ENCODE measurements at regions not wholly inside any gene's neighbourhood (a gene's known extent, or its start where the extent isn't known, plus 50 kb on each side); places are given as distances from the start of the nearest gene placed in this dataset.

GRCh38 chr2:19732255-19732654 lies 169.5 kb downstream of the TTC32 start:
- 56% methylated on average over 2 of the region's 2 CpGs for WGBS (ENCODE audit: insufficient coverage, insufficient replicate concordance, low lambda C conversion rate, missing lambda C conversion rate)
- H3K79me2 ChIP-seq (ENCODE audit: control insufficient read depth, insufficient read depth, low read length): no peaks in the 10 kb centered on the region
- no peak overlapping the region for H2AFZ ChIP-seq (ENCODE audit: control insufficient read depth, low read depth, low read length)
- no peak overlapping the region for H3K4me3 ChIP-seq
- no peaks in the 10 kb centered on the region for H3K9me3 ChIP-seq (replicated peaks; ENCODE audit: control insufficient read depth, insufficient read depth, low read length)
- POLR2A ChIA-PET: interaction anchor here (0.6 kb wide), 1 partner anchor 194 kb away, joined by 5 read pairs; no protein-coding TSS in a partner anchor
- in situ Hi-C loops (cut with MboI): no loop called here
- H3K4me1 ChIP-seq (ENCODE audit: control insufficient read depth, insufficient read depth, low read length): no peaks in the 10 kb centered on the region
- BruUV-seq (replicated peaks): no TSS peak
- CTCF ChIA-PET: no interaction called here
- intact Hi-C loops (cut with micrococcal nuclease; ENCODE audit: unreplicated experiment): no loop called here
- ATAC-seq (no peak), DNase-seq (ENCODE audit: low read depth, low spot score) (no peak), FAIRE-seq (no peak)
- H3K36me3 ChIP-seq (ENCODE audit: control insufficient read depth in 2 of 2, insufficient read depth in 2 of 2, low read length in 1 of 2): no peaks in the 10 kb centered on the region
- TF ChIP-seq SMAD5 (IDR thresholded peaks at IDR 0.05; ENCODE audit: low read depth): no peak
- TF ChIP-seq PML (IDR thresholded peaks at IDR 0.05; ENCODE audit: low read length): no peak
- no peak for TF ChIP-seq REST (IDR thresholded peaks at IDR 0.05; ENCODE audit: low read depth, low read length)
- RAD21 ChIA-PET (ENCODE audit: unreplicated experiment): no interaction called here
- H3K27me3 ChIP-seq (replicated peaks in 1 of 2; ENCODE audit: control insufficient read depth in 2 of 2, insufficient read depth in 2 of 2, low read length in 1 of 2): peaks cover 2 to 4% of the 10 kb centered on the region in 2 experiments
- H3K9ac ChIP-seq (ENCODE audit: control insufficient read depth, insufficient read depth, low read length): no peak overlapping the region
- no peak overlapping the region for H3K4me2 ChIP-seq (ENCODE audit: control insufficient read depth, insufficient read depth)
- H3K27ac ChIP-seq (ENCODE audit: control insufficient read depth, insufficient read depth): no peak overlapping the region
- no peaks in the 10 kb centered on the region for H4K20me1 ChIP-seq (ENCODE audit: control insufficient read depth, insufficient read depth)
- SMC1A ChIA-PET (ENCODE audit: uncharacterized antibody, unreplicated experiment): no interaction called here

GRCh38 chr2:19731515-19731914 lies 170.3 kb downstream of the TTC32 start:
- H3K9me3 ChIP-seq (replicated peaks; ENCODE audit: control insufficient read depth, insufficient read depth, low read length): no peaks in the 10 kb centered on the region
- no peaks in the 10 kb centered on the region for H3K36me3 ChIP-seq (ENCODE audit: control insufficient read depth in 2 of 2, insufficient read depth in 2 of 2, low read length in 1 of 2)
- no peak overlapping the region for H3K27ac ChIP-seq (ENCODE audit: control insufficient read depth, insufficient read depth)
- peaks cover 2% of the 10 kb centered on the region in 2 experiments; a peak in 3 of 4 replicates for H3K27me3 ChIP-seq (replicated peaks in 1 of 2; ENCODE audit: control insufficient read depth in 2 of 2, insufficient read depth in 2 of 2, low read length in 1 of 2)
- ChIA-PET POLR2A (no interaction called here), SMC1A (ENCODE audit: uncharacterized antibody, unreplicated experiment) (no interaction called here), CTCF (interaction anchor here (0.5 kb wide), 1 partner anchor 794 kb away, joined by 3 read pairs; no protein-coding TSS in a partner anchor), RAD21 (ENCODE audit: unreplicated experiment) (no interaction called here)
- no TSS peak for BruUV-seq (replicated peaks)
- H2AFZ ChIP-seq (ENCODE audit: control insufficient read depth, low read depth, low read length): no peak overlapping the region
- no peak for TF ChIP-seq BRCA1 (IDR thresholded peaks at IDR 0.05; ENCODE audit: low read depth, low read length)
- TF ChIP-seq RELB (IDR thresholded peaks at IDR 0.05; ENCODE audit: low read depth): no peak
- no peak for TF ChIP-seq MAX (IDR thresholded peaks at IDR 0.05; ENCODE audit: low read depth, low read length)
- TF ChIP-seq SPI1 (IDR thresholded peaks at IDR 0.05; ENCODE audit: borderline replicate concordance, insufficient read depth, low read depth, low read length): no peak
- no peak for TF ChIP-seq ZBTB11 (CRISPR knock-in tag; IDR thresholded peaks at IDR 0.05)
- ATAC-seq (no peak), FAIRE-seq (no peak), DNase-seq (ENCODE audit: low read depth, low spot score) (no peak)
- H3K4me3 ChIP-seq: no peak overlapping the region
- no peak overlapping the region for H3K4me2 ChIP-seq (ENCODE audit: control insufficient read depth, insufficient read depth)
- in situ Hi-C loops (cut with MboI): no loop called here
- no peak overlapping the region for H3K9ac ChIP-seq (ENCODE audit: control insufficient read depth, insufficient read depth, low read length)
- intact Hi-C loops (cut with micrococcal nuclease; ENCODE audit: unreplicated experiment): no loop called here
- 0% methylated on average over 2 of the region's 2 CpGs for WGBS (ENCODE audit: insufficient coverage, insufficient replicate concordance, low lambda C conversion rate, missing lambda C conversion rate)
- no peaks in the 10 kb centered on the region for H3K79me2 ChIP-seq (ENCODE audit: control insufficient read depth, insufficient read depth, low read length)
- no peaks in the 10 kb centered on the region for H4K20me1 ChIP-seq (ENCODE audit: control insufficient read depth, insufficient read depth)
- H3K4me1 ChIP-seq (ENCODE audit: control insufficient read depth, insufficient read depth, low read length): no peaks in the 10 kb centered on the region

Data from GM12878 (cell line).